Body of pancreas (tissue), 4 donors: ENCODE measurements at regions not wholly inside any gene's neighbourhood (a gene's known extent, or its start where the extent isn't known, plus 50 kb on each side); places are given as distances from the start of the nearest gene placed in this dataset.

Experiments
- ATAC-seq: fragments of 150-250 bp; one replicate; pipeline ENCODE4 v1.9.1; 2016
- DNase-seq, 4 donors: peaks; one replicate each; pipeline ENCODE4 v3.0.0-alpha.2; 2019
- H3K27ac ChIP-seq, 4 donors: fragments of 200-600 bp; sonication (generic); 1 replicate in 3 of 4; 2 replicates in 1 of 4; pipeline versions ENCODE4 v1.5.1 to v1.6.1; 2016 to 2019; ENCODE audit warnings: mild to moderate bottlenecking in 1 of 4, mixed read lengths in 1 of 4, moderate library complexity in 1 of 4
- H3K27me3 ChIP-seq, 2 donors: fragments of 200-600 bp; sonication (generic); one replicate each; pipeline ENCODE4 v1.6.0; 2016; ENCODE audit warnings: mild to moderate bottlenecking in 1 of 2
- H3K36me3 ChIP-seq, 2 donors: fragments of 200-600 bp; sonication (generic); replicated peaks in 1 of 2; 2 replicates each; pipeline ENCODE4 v1.5.1; 2016; ENCODE audit warnings: low read depth in 2 of 2; ENCODE audit not compliant: insufficient read depth in 1 of 2
- H3K4me1 ChIP-seq: fragments of 200-600 bp; sonication (generic); one replicate; pipeline ENCODE4 v1.6.0; 2016
- H3K4me3 ChIP-seq, 2 donors: fragments of 200-600 bp; sonication (generic); 1 replicate in 1 of 2; 2 replicates in 1 of 2; pipeline ENCODE4 v1.5.1; 2016 to 2019
- H3K9me3 ChIP-seq, 3 donors: fragments of 200-600 bp; sonication (generic); 1 replicate in 2 of 3; 2 replicates in 1 of 3; pipeline ENCODE4 v1.5.1; 2016
- CTCF ChIP-seq, 7 experiments: fragments of 450-650 bp in 4 of 7; fragments of 200-600 bp in 3 of 7; sonication (generic) in 3 of 7; IDR thresholded peaks; one replicate each; pipeline ENCODE4 v1.5.1; 2016 to 2019; ENCODE audit warnings: antibody characterized with exemption in 7 of 7
- POLR2A ChIP-seq, 3 donors: fragments of 450-650 bp; IDR thresholded peaks; one replicate each; pipeline ENCODE4 v1.6.1; 2016; ENCODE audit warnings: antibody characterized with exemption in 3 of 3, mild to moderate bottlenecking in 2 of 3
- WGBS, 2 donors: methylation state at CpG; one replicate each; pipeline ENCODE4 v1.1.5; 2017; 5-methylcytosine and 5-hydroxymethylcytosine counted together
- intact Hi-C: fragments of 100-400 bp; cut with DNase I; formaldehyde crosslinking; loops from one replicate; pipeline ENCODE4 v1.15.1; 2023

GRCh38 chrX:86887341-86887740 lies 630.3 kb upstream of the KLHL4 start:
- H3K36me3 ChIP-seq = no peaks in the 10 kb centered on the region
- no peaks in the 10 kb centered on the region for H3K27me3 ChIP-seq
- H3K9me3 ChIP-seq = no peaks in the 10 kb centered on the region
- no peaks in the 10 kb centered on the region for H3K4me1 ChIP-seq
- ATAC-seq (no peak), DNase-seq (no peak)
- H3K4me3 ChIP-seq = no peak overlapping the region
- TF ChIP-seq POLR2A (IDR thresholded peaks at IDR 0.05) = no peak
- no peak for TF ChIP-seq CTCF (IDR thresholded peaks at IDR 0.05)
- intact Hi-C loops = no loop called here
- WGBS, 2 donors = 0% methylated on average over 1 of the region's 1 CpG
- H3K27ac ChIP-seq = no peak overlapping the region

- Histone ChIP-seq H3K27me3 (no peaks in the 10 kb centered on the region), H3K27ac (no peak overlapping the region), H3K4me1 (no peaks in the 10 kb centered on the region), H3K9me3 (no peaks in the 10 kb centered on the region), H3K36me3 (no peaks in the 10 kb centered on the region), H3K4me3 (no peak overlapping the region)
- DNase-seq (no peak), ATAC-seq (no peak)
- TF ChIP-seq POLR2A (IDR thresholded peaks at IDR 0.05) (no peak), CTCF (IDR thresholded peaks at IDR 0.05) (no peak)
- WGBS, 2 donors = 72% methylated on average over 2 of the region's 2 CpGs; no CpG with 5 or more reads in 1 of the 2 donors
- intact Hi-C loops = no loop called here
Measured at GRCh38 chrX:86910027-86910426, 607.6 kb upstream of the KLHL4 start.

- 56 to 81% methylated on average over 3 to 4 of the region's 4 CpGs for WGBS, 2 donors
- H3K27ac ChIP-seq = no peak overlapping the region
- ATAC-seq (no peak), DNase-seq (no peak)
- no peaks in the 10 kb centered on the region for H3K9me3 ChIP-seq
- no peaks in the 10 kb centered on the region for H3K36me3 ChIP-seq
- no peak for TF ChIP-seq POLR2A (IDR thresholded peaks at IDR 0.05)
- intact Hi-C loops = no loop called here
- no peak overlapping the region for H3K4me3 ChIP-seq
- no peaks in the 10 kb centered on the region for H3K4me1 ChIP-seq
- H3K27me3 ChIP-seq = no peaks in the 10 kb centered on the region
Measured at GRCh38 chrX:86910602-86911311, 606.8 kb upstream of the KLHL4 start.

- no peaks in the 10 kb centered on the region for H3K36me3 ChIP-seq
Measured at GRCh38 chrX:86914569-86914968, 603.0 kb upstream of the KLHL4 start.

GRCh38 chrX:86917959-86918358 lies 599.6 kb upstream of the KLHL4 start:
- no peaks in the 10 kb centered on the region for H3K36me3 ChIP-seq
- ATAC-seq = no peak
- TF ChIP-seq POLR2A (IDR thresholded peaks at IDR 0.05) (no peak), CTCF (IDR thresholded peaks at IDR 0.05) (no peak)
- H3K27me3 ChIP-seq = no peaks in the 10 kb centered on the region
- 49 to 54% methylated on average over 2 of the region's 2 CpGs for WGBS, 2 donors
- no peak overlapping the region for H3K27ac ChIP-seq
- no peaks in the 10 kb centered on the region for H3K9me3 ChIP-seq
- H3K4me3 ChIP-seq = no peak overlapping the region
- intact Hi-C loops = no loop called here
- H3K4me1 ChIP-seq = no peaks in the 10 kb centered on the region
- no peak for DNase-seq

More at GRCh38 chrX:86914569-86914968, 603.0 kb upstream of the KLHL4 start:
- no peak for DNase-seq
- H3K27ac ChIP-seq = no peak overlapping the region
- no peaks in the 10 kb centered on the region for H3K9me3 ChIP-seq
- H3K4me3 ChIP-seq = no peak overlapping the region
- TF ChIP-seq POLR2A (IDR thresholded peaks at IDR 0.05) = no peak
- no peak for TF ChIP-seq CTCF (IDR thresholded peaks at IDR 0.05)
- H3K4me1 ChIP-seq = no peaks in the 10 kb centered on the region
- no peak for ATAC-seq
- no peaks in the 10 kb centered on the region for H3K27me3 ChIP-seq
- intact Hi-C loops = no loop called here
- WGBS, 2 donors = 59 to 83% methylated on average over 1 of the region's 1 CpG
